ENCODE measurements at regions not wholly inside any gene's neighbourhood (a gene's known extent, or its start where the extent isn't known, plus 50 kb on each side); places are given as distances from the start of the nearest gene placed in this dataset.
A peak's percentile ranks its signal among the peaks of the same experiment; 100 is the strongest.

DNA sequence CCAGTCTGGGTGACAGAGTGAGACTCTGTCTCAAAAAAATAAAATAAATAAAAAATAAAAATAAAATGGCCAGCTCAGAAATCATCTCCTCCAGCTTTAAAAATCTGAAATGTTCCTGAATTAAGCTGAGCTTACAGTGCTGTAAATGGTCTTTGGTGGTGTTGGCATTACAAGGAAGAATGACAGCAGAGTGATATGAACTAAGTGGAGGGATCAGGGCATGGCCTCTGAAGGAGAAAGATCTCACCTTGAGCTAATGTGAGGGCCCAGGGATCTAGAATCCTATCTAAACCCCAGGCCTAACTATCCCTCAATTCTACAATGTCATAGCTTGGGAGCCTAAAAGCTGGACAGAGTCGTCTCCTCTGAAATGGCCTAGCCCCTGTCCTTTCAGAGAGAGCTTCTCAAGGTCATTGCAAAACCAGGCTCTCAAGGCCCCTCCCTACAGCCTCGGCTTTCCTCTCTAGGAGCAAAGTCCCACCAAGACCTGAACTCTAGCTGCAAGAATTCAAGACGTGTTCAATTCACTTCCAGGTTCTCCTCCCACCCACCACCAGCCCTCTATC lies 345.4 kb downstream of the BUD13 start:
- intact Hi-C loops (cut with DNase I): no loop called here
- TF ChIP-seq, protein P1, sequence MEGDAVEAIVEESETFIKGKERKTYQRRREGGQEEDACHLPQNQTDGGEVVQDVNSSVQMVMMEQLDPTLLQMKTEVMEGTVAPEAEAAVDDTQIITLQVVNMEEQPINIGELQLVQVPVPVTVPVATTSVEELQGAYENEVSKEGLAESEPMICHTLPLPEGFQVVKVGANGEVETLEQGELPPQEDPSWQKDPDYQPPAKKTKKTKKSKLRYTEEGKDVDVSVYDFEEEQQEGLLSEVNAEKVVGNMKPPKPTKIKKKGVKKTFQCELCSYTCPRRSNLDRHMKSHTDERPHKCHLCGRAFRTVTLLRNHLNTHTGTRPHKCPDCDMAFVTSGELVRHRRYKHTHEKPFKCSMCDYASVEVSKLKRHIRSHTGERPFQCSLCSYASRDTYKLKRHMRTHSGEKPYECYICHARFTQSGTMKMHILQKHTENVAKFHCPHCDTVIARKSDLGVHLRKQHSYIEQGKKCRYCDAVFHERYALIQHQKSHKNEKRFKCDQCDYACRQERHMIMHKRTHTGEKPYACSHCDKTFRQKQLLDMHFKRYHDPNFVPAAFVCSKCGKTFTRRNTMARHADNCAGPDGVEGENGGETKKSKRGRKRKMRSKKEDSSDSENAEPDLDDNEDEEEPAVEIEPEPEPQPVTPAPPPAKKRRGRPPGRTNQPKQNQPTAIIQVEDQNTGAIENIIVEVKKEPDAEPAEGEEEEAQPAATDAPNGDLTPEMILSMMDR (IDR thresholded peaks at IDR 0.05; ENCODE audit: borderline replicate concordance, extremely low read depth, insufficient read depth): no peak
- no peaks in the 10 kb centered on the region for H3K36me3 ChIP-seq (ENCODE audit: control insufficient read depth in 2 of 3, insufficient read depth in 3 of 3, low read length in 3 of 3)

DNA sequence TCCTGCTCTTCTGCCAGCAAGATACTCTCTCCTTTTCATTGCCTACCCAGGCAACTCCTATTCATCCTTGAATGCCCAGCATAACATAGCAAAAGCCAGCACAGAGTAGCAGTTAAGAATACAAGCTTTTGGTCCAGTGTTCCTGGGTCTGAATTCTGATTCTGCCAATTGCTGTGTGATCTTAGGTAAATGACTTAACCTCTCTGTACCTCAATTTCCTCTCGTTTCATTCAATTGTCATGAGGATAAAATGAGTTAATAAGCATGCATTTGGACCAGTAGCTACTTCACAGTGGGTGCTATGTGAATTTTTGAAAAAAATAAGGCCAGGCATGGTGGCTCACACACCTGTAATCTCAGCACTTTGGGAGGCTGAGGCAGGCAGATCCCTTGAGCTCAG lies 346.0 kb downstream of the BUD13 start:
- H3K9ac ChIP-seq (ENCODE audit: low read length in 3 of 3): no peak overlapping the region
- no peaks in the 10 kb centered on the region for H3K4me1 ChIP-seq (ENCODE audit: control insufficient read depth in 2 of 3, insufficient read depth in 2 of 3, low read depth in 1 of 3, low read length in 3 of 3)
- TF ChIP-seq, protein P1 (IDR thresholded peaks at IDR 0.05; ENCODE audit: borderline replicate concordance, extremely low read depth, insufficient read depth): no peak
- H3K27me3 ChIP-seq (ENCODE audit: control insufficient read depth, insufficient read depth, low read length): no peaks in the 10 kb centered on the region
- DNase-seq (no peak), FAIRE-seq (no peak)
- H3K4me3 ChIP-seq (ENCODE audit: low read length in 3 of 3): no peak overlapping the region
- H3K36me3 ChIP-seq (ENCODE audit: control insufficient read depth in 2 of 3, insufficient read depth in 3 of 3, low read length in 3 of 3): no peaks in the 10 kb centered on the region
- intact Hi-C loops (cut with DNase I): no loop called here
- H3K27ac ChIP-seq (ENCODE audit: low read depth in 2 of 2, low read length in 2 of 2): no peak overlapping the region
- H3K9me3 ChIP-seq (ENCODE audit: control insufficient read depth in 2 of 3, insufficient read depth in 1 of 3, low read length in 3 of 3): no peaks in the 10 kb centered on the region

More for the DNA sequence above, 345.4 kb downstream of the BUD13 start:
- no peak for FAIRE-seq
- peak in 1 of 5 donors; percentile 20 for DNase-seq
- H3K9ac ChIP-seq (ENCODE audit: low read length in 3 of 3): no peak overlapping the region
- H3K4me1 ChIP-seq (ENCODE audit: control insufficient read depth in 2 of 3, insufficient read depth in 2 of 3, low read depth in 1 of 3, low read length in 3 of 3): no peaks in the 10 kb centered on the region
- H3K27me3 ChIP-seq (ENCODE audit: control insufficient read depth, insufficient read depth, low read length): no peaks in the 10 kb centered on the region
- H3K27ac ChIP-seq (ENCODE audit: low read depth in 2 of 2, low read length in 2 of 2): no peak overlapping the region
- no peak overlapping the region for H3K4me3 ChIP-seq (ENCODE audit: low read length in 3 of 3)
- H3K9me3 ChIP-seq (ENCODE audit: control insufficient read depth in 2 of 3, insufficient read depth in 1 of 3, low read length in 3 of 3): no peaks in the 10 kb centered on the region

DNA sequence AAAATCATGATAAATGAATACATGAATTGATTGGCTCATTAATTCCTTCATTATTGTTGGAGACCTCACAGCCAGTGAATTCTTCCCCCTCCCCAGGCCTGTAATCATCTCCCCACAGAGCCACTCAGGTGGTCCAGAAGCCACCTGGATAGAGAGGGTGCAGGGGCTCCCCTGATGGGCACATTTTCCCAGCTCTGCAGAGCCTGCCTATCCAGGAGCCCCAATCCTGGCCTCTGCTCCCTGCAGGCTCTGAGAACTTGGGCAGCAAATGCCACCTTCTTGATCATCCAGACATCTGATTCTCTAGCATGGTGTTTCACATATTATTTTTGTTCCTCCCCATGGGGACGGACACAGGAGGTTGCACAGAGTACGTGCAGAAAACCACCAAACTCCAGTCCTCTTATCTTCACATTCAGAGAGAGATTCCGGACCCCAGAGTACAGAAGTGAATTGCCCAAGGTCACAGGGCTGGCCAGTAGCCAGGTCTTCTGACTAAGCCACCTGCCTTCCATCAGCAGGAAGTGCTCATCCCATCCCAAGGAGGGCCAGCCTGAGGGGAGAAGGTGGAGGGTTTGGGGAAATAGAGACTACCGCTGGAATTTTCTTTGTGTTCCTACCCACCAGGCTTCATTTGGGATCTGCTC lies 348.0 kb downstream of the BUD13 start:
- Histone ChIP-seq H3K9ac (ENCODE audit: low read length in 3 of 3) (no peak overlapping the region), H3K27ac (ENCODE audit: low read depth in 2 of 2, low read length in 2 of 2) (no peak overlapping the region), H3K4me3 (ENCODE audit: low read length in 3 of 3) (no peak overlapping the region), H3K4me1 (ENCODE audit: control insufficient read depth in 2 of 3, insufficient read depth in 2 of 3, low read depth in 1 of 3, low read length in 3 of 3) (no peaks in the 10 kb centered on the region), H3K36me3 (ENCODE audit: control insufficient read depth in 2 of 3, insufficient read depth in 3 of 3, low read length in 3 of 3) (no peaks in the 10 kb centered on the region), H3K9me3 (ENCODE audit: control insufficient read depth in 2 of 3, insufficient read depth in 1 of 3, low read length in 3 of 3) (no peaks in the 10 kb centered on the region), H3K27me3 (ENCODE audit: control insufficient read depth, insufficient read depth, low read length) (no peaks in the 10 kb centered on the region)
- TF ChIP-seq, protein P1 (IDR thresholded peaks at IDR 0.05; ENCODE audit: borderline replicate concordance, extremely low read depth, insufficient read depth): no peak
- no peak for FAIRE-seq
- DNase-seq: no peak
- intact Hi-C loops (cut with DNase I): no loop called here
